ENCODE measurements at regions not wholly inside any gene's neighbourhood (a gene's known extent, or its start where the extent isn't known, plus 50 kb on each side); places are given as distances from the start of the nearest gene placed in this dataset.

DNA sequence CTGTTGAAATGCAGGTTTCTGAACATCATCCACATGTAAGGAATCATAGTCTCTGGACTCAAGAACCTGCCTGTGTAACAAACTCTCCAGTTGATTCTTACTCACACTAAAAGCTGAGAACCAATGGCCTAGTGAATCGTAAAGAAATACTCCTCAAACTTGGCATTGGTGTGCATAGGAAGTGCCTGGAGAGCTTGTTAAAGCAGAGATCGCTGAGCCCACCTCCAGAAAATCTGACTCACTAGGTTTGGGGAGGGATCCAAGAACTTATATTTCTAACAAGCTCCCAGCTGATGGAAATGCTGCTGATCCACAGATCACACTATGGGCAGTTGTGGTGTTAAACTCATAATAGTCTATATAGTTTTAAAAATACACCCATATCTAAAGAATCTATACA lies 55.8 kb upstream of the LMCD1 start:
- TF ChIP-seq CTCF (IDR thresholded peaks at IDR 0.05) (no peak), POLR2A (IDR thresholded peaks at IDR 0.05) (no peak)
